ENCODE measurements at regions not wholly inside any gene's neighbourhood (a gene's known extent, or its start where the extent isn't known, plus 50 kb on each side); places are given as distances from the start of the nearest gene placed in this dataset.

GRCh38 chr7:155925682-155926081 lies 113.4 kb upstream of the SHH start:
- Mint-ChIP-seq H3K27ac (ENCODE audit: low read depth, unreplicated experiment) (no peak overlapping the region), H3K9me3 (ENCODE audit: unreplicated experiment) (no peaks in the 10 kb centered on the region), H3K27me3 (ENCODE audit: insufficient read depth, unreplicated experiment) (peaks cover 58% of the 10 kb centered on the region), H3K4me1 (ENCODE audit: insufficient read depth, unreplicated experiment) (no peaks in the 10 kb centered on the region), H3K4me3 (ENCODE audit: unreplicated experiment) (no peak overlapping the region), H3K36me3 (ENCODE audit: insufficient read depth, unreplicated experiment) (no peaks in the 10 kb centered on the region)
- intact Hi-C loops (cut with micrococcal nuclease) = no loop called here
- ChIA-PET POLR2A (no interaction called here), CTCF (no interaction called here)
- TF ChIP-seq CTCF (IDR thresholded peaks at IDR 0.05; ENCODE audit: unreplicated experiment) = no peak
- DNase-seq (ENCODE audit: unreplicated experiment) = no peak
- no TSS peak for BruUV-seq (replicated peaks)

- H3K27me3 Mint-ChIP-seq (ENCODE audit: insufficient read depth, unreplicated experiment) = peaks cover 24% of the 10 kb centered on the region
- CTCF ChIA-PET = interaction anchor here (0.6 kb wide), 1 partner anchor 64 kb away, joined by 3 read pairs; no protein-coding TSS in a partner anchor
Observed at GRCh38 chr7:155922067-155922816, 110.0 kb upstream of the SHH start.

GRCh38 chr7:155921804-155922066 lies 109.5 kb upstream of the SHH start:
- intact Hi-C loops (cut with micrococcal nuclease) = no loop called here
- H3K27ac Mint-ChIP-seq (ENCODE audit: low read depth, unreplicated experiment) = no peak overlapping the region
- peaks cover 24% of the 10 kb centered on the region for H3K4me1 Mint-ChIP-seq (ENCODE audit: insufficient read depth, unreplicated experiment)
- H3K27me3 Mint-ChIP-seq (ENCODE audit: insufficient read depth, unreplicated experiment) = peaks cover 19% of the 10 kb centered on the region
- no TSS peak for BruUV-seq (replicated peaks)
- H3K36me3 Mint-ChIP-seq (ENCODE audit: insufficient read depth, unreplicated experiment) = no peaks in the 10 kb centered on the region
- no peak for TF ChIP-seq CTCF (IDR thresholded peaks at IDR 0.05; ENCODE audit: unreplicated experiment)
- CTCF ChIA-PET = no interaction called here
- POLR2A ChIA-PET = no interaction called here
- H3K9me3 Mint-ChIP-seq (ENCODE audit: unreplicated experiment) = peaks cover 5% of the 10 kb centered on the region
- DNase-seq (ENCODE audit: unreplicated experiment) = no peak
- H3K4me3 Mint-ChIP-seq (ENCODE audit: unreplicated experiment) = no peak overlapping the region

More at GRCh38 chr7:155922067-155922816, 110.0 kb upstream of the SHH start:
- POLR2A ChIA-PET = no interaction called here
- peaks cover 19% of the 10 kb centered on the region for H3K4me1 Mint-ChIP-seq (ENCODE audit: insufficient read depth, unreplicated experiment)
- no TSS peak for BruUV-seq (replicated peaks)
- H3K27ac Mint-ChIP-seq (ENCODE audit: low read depth, unreplicated experiment) = no peak overlapping the region
- no peaks in the 10 kb centered on the region for H3K36me3 Mint-ChIP-seq (ENCODE audit: insufficient read depth, unreplicated experiment)
- no peak for TF ChIP-seq CTCF (IDR thresholded peaks at IDR 0.05; ENCODE audit: unreplicated experiment)
- no peak overlapping the region for H3K4me3 Mint-ChIP-seq (ENCODE audit: unreplicated experiment)
- DNase-seq (ENCODE audit: unreplicated experiment) = no peak
- intact Hi-C loops (cut with micrococcal nuclease) = no loop called here
- H3K9me3 Mint-ChIP-seq (ENCODE audit: unreplicated experiment) = no peaks in the 10 kb centered on the region

- H3K36me3 Mint-ChIP-seq (ENCODE audit: insufficient read depth, unreplicated experiment) = no peaks in the 10 kb centered on the region
- intact Hi-C loops (cut with micrococcal nuclease) = no loop called here
- BruUV-seq (replicated peaks) = no TSS peak
- TF ChIP-seq CTCF (IDR thresholded peaks at IDR 0.05; ENCODE audit: unreplicated experiment) = no peak
- POLR2A ChIA-PET = interaction anchor here (1.2 kb wide), 1 partner anchor 30 kb away, joined by 4 read pairs; no protein-coding TSS in a partner anchor
- DNase-seq (ENCODE audit: unreplicated experiment) = no peak
- no peak overlapping the region for H3K27ac Mint-ChIP-seq (ENCODE audit: low read depth, unreplicated experiment)
- H3K4me3 Mint-ChIP-seq (ENCODE audit: unreplicated experiment) = no peak overlapping the region
- H3K9me3 Mint-ChIP-seq (ENCODE audit: unreplicated experiment) = peaks cover 5% of the 10 kb centered on the region
- CTCF ChIA-PET = interaction anchor here (0.6 kb wide), 2 partner anchors 58 to 105 kb away, joined by 3 to 6 read pairs; no protein-coding TSS in a partner anchor
- peaks cover 14% of the 10 kb centered on the region for H3K27me3 Mint-ChIP-seq (ENCODE audit: insufficient read depth, unreplicated experiment)
- peaks cover 28% of the 10 kb centered on the region for H3K4me1 Mint-ChIP-seq (ENCODE audit: insufficient read depth, unreplicated experiment)
Observed at GRCh38 chr7:155921086-155921803, 109.0 kb upstream of the SHH start.

All from MCF 10A (cell line).